Urinary bladder (tissue), 4 donors: ENCODE measurements at regions not wholly inside any gene's neighbourhood (a gene's known extent, or its start where the extent isn't known, plus 50 kb on each side); places are given as distances from the start of the nearest gene placed in this dataset. TPM values are rescaled to one million over a fixed set of nuclear protein-coding genes. Genes with fewer than 3 reads are reported as not detected.
"Not testable (repeated sequence)": the region's sequence is repeated elsewhere in the genome, so short reads cannot be mapped to it uniquely, and the experiment has no call there.

Experiments used
- DNase-seq: peaks from one replicate; pipeline ENCODE4 v3.0.0-alpha.2; 2015; ENCODE audit errors: extremely low spot score
- H3K27ac ChIP-seq: one replicate; pipeline ENCODE4 v1.5.1; 2013; ENCODE audit warnings: low read depth, mild to moderate bottlenecking, moderate library complexity
- H3K36me3 ChIP-seq: one replicate; pipeline ENCODE4 v1.6.1; 2013; ENCODE audit warnings: mild to moderate bottlenecking, moderate library complexity; ENCODE audit not compliant: insufficient read depth
- H3K4me1 ChIP-seq: one replicate; pipeline ENCODE4 v1.6.1; 2013; ENCODE audit warnings: mild to moderate bottlenecking, moderate library complexity; ENCODE audit not compliant: insufficient read depth
- H3K4me3 ChIP-seq: one replicate; pipeline ENCODE4 v1.5.1; 2013; ENCODE audit warnings: low read depth, low read length
- WGBS: extraction: QIAGEN DNeasy Blood & Tissue Kit; methylation state at CpG from one replicate; pipeline ENCODE4 v1.1.7; 2013; 5-methylcytosine and 5-hydroxymethylcytosine counted together
- small RNA-seq: library from RNA; depleted of rRNA; stranded (forward); fragments of <200 nt; gene quantifications from one replicate; pipeline ENCODE3, GENCODE V24; 2014
- donor health status: healthy with polysubstance abuse.
- donor health status: healthy.

DNA sequence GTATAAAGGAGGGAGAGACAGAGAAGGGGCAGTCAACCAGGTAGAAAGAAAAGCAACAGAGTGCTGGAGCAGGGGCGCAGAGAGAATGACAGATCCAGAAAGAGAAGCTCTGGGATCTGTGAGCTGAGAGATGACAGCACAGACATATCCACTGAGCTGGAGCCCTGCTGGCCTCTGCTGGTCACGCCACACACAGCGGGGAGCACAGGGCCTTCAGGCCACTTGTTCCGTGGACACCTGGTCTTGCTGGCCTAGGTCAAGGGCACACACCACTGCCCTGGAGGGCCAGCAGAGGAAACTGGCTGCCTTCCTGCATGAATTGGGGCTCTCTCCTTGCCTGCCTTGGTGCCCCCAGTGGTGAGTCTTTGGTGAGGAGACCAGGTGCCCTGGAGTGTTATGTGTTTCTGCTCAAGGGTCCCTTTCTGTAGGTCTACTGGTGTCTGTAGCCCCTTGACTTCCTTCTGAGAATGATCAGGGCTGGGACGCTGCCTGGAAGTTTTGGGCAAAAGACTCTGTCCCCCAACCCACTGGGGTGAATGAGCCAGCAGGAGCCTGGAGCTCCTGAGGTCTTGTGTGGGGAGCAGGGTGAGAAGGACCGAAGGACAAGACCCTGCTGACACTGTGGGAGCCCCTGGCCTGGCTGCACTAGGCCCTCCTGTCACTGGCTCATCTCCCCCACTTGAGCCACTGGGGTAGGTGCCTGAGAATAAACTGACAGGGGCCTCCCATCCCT lies 59.2 kb upstream of the ADAMTS2 start:
- H3K4me3 ChIP-seq, result no peak overlapping the region
- no peaks in the 10 kb centered on the region for H3K36me3 ChIP-seq
- 89% methylated on average over 6 of the region's 6 CpGs for WGBS
- no peak overlapping the region for H3K27ac ChIP-seq
- DNase-seq, result no peak
- no peaks in the 10 kb centered on the region for H3K4me1 ChIP-seq

DNA sequence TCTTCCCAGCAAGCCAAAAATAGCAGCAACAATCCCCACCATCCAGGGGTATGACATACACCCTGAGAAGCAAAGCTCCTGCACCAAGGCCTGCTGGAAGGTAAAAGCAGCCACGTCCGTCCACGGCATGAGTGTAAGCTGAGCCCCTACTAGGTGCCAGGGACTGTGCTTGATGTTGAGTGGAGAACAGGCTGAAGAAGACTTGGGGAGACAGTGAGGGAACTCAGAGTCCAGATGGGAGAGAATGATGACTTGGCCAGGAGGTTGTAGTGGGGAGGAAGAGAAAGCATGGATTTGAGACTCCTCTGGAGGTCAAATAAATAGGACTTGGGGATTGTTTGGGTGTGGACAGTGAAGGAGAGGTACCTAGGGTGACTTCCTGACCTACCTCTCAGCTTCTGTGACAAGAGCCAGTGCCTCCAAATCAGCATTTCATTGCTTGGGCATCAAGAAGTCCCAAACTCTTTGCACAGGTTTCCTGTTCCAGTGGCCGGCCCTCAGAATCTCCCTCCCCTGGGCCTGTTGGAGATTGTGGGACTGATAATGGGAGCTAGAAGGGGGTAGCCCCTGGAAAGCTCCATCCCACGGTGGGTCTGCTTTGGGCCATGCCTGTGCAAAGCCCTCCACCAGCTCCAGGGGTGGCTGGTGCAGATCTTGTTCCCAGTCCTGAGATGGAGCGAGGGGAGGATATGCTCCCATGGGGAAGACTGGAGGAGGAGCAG lies 58.3 kb upstream of the ADAMTS2 start:
- no peaks in the 10 kb centered on the region for H3K36me3 ChIP-seq
- no peaks in the 10 kb centered on the region for H3K4me1 ChIP-seq
- no peak overlapping the region for H3K27ac ChIP-seq
- 87% methylated on average over 6 of the region's 6 CpGs for WGBS
- no peak for DNase-seq
- H3K4me3 ChIP-seq, result no peak overlapping the region

DNA sequence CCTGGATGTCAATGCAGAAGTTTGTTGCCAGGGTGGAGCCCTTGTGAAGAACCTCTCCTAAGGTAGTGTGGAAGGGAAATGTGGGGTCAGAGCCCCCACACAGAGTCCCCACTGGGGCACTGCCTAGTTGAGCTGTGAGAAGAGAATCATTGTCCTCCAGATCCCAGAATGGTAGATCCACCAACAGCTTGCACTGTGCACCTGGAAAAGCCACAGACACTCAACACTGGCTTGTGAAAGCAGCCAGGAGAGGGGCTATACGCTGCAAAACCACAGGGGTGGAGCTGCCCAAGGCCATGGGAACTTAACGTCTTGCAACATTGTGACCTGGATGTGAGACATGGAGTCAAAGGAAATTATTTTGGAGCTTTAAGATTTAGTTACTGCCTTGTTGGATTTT lies 55.2 kb upstream of the ADAMTS2 start:
- H3K36me3 ChIP-seq, H3K27ac ChIP-seq, H3K4me3 ChIP-seq, H3K4me1 ChIP-seq, DNase-seq: not testable (repeated sequence)
- WGBS, result 78% methylated on average over 2 of the region's 2 CpGs

DNA sequence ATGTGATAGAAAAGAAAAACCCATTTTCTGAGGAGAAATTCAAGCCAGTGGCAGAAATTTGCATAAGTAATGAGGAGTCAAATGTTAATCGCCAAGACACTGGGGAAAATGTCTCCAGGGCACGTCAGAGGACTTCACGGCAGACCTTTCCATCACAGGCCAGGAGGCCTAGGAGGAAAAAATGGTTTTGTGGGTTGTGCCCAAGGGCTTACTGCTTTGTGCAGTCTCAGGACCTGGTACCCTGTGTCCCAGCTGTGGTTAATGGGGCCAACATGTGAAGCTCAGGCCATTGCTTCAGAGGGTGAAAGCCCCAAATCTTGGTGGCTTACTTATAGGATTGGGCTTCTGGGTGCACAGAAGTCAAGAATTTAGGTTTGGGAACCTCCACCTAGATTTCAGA lies 54.8 kb upstream of the ADAMTS2 start:
- Histone ChIP-seq H3K4me3 (no peak overlapping the region), H3K36me3 (no peaks in the 10 kb centered on the region), H3K4me1 (no peaks in the 10 kb centered on the region), H3K27ac (no peak overlapping the region)
- DNase-seq, result no peak
- 56% methylated on average over 3 of the region's 3 CpGs for WGBS

DNA sequence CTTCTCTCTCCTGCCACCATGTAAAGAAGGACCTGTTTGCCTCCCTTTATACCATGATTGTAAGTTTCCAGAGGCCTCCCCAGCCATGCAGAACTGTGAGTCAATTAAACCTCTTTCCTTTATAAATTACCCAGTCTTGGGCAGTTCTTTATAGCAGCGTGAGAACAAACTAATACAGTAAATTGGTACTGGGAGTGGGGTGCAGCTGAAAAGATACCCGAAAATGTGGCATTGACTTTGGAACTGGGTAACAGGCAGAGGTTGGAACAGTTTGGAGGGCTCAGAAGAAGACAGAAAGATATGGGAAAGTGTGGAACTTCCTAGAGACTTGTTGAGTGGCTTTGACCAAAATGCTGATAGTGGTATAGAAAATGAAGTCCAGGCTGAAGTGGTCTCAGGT lies 54.1 kb upstream of the ADAMTS2 start:
- not testable (repeated sequence) for H3K27ac ChIP-seq, H3K36me3 ChIP-seq, H3K4me3 ChIP-seq, H3K4me1 ChIP-seq, DNase-seq
- WGBS, result 93% methylated on average over 2 of the region's 2 CpGs

DNA sequence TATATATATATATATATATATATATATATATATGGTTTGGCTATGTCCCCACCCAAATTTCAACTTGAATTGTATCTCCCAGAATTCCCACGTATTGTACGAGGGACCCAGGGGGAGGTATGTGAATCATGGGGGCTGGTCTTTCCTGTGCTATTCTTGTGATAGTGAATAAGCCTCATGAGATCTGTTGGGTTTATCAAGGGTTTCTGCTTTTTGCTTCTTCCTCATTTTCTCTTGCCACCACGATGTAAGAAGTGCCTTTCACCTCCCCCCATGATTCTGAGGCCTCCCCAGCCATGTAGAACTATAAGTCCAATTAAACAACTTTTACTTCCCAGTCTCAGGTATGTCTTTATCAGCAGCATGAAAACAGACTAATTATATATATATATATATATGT lies 52.3 kb upstream of the ADAMTS2 start:
- no peak overlapping the region for H3K27ac ChIP-seq

More for the DNA sequence above, 52.3 kb upstream of the ADAMTS2 start:
- H3K4me3 ChIP-seq, result no peak overlapping the region
- no peak for DNase-seq
- H3K4me1 ChIP-seq, result no peaks in the 10 kb centered on the region
- 32% methylated on average over 3 of the region's 3 CpGs for WGBS
- H3K36me3 ChIP-seq, result no peaks in the 10 kb centered on the region

Small RNAs in the stretch of these regions (small RNA-seq; reads per million reads assigned to genes)
- not detected for gene RF00015
